ENCODE measurements at regions not wholly inside any gene's neighbourhood (a gene's known extent, or its start where the extent isn't known, plus 50 kb on each side); places are given as distances from the start of the nearest gene placed in this dataset.

- TF ChIP-seq CTCF (IDR thresholded peaks at IDR 0.05), result no peak
- no peak for TF ChIP-seq POLR2A (IDR thresholded peaks at IDR 0.05)
- TF ChIP-seq POLR2AphosphoS5 (IDR thresholded peaks at IDR 0.05), result no peak
- TF ChIP-seq EP300 (IDR thresholded peaks at IDR 0.05), result no peak
Measured at GRCh38 chr10:28151636-28152035, 151.2 kb downstream of the MPP7 start.

All from upper lobe of left lung (tissue), 4 donors.